HG03520 (cell line): ENCODE measurements at regions not wholly inside any gene's neighbourhood (a gene's known extent, or its start where the extent isn't known, plus 50 kb on each side); places are given as distances from the start of the nearest gene placed in this dataset.

Source experiments
- ATAC-seq: cut with Tn5 transposase; IDR thresholded peaks from one replicate; pipeline ENCODE4 v1.9.1; 2021; ENCODE audit warnings: mild to moderate bottlenecking, moderate library complexity; ENCODE audit not compliant: unreplicated experiment

DNA sequence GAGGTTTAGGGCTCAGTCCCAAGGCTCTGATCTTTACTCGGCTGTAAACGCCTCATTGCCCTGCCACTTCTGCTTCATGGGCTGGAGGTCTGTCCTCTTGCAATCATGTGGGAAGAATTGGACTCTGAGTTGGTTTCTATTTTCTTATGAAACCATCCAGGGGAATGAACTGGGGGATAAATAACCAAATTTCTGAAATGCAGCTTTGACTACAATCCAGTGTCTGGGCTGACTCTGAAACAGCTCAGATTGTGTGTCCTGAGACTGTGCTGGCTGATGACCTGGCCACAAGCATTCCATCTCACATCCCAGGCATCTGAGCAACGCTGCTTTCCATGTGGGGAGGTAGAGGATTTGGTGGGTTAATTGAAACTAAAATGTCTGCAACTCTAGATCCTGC lies 71.0 kb upstream of the GALNT15 start:
- no peak for ATAC-seq

GRCh38 chr3:16104156-16104555 lies 70.3 kb upstream of the GALNT15 start:
- no peak for ATAC-seq

DNA sequence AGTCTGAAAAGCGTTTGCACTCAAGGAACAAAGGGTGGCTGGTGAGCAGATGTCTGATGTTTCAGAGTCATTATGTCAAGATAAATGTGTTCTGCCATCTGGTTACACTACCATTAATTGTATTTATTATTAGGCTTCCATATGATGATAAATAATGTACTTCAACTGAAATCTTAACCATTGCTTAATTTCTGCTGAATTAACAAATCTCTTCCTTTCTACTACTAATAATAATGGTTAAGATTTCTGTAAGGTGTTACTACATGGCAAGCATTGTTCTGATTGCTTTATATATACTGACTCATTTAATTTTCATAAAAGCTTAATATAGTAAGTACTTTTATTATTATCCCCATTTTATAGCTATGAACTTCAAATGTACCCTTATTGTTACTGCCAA lies 68.4 kb upstream of the GALNT15 start:
- ATAC-seq, result no peak

DNA sequence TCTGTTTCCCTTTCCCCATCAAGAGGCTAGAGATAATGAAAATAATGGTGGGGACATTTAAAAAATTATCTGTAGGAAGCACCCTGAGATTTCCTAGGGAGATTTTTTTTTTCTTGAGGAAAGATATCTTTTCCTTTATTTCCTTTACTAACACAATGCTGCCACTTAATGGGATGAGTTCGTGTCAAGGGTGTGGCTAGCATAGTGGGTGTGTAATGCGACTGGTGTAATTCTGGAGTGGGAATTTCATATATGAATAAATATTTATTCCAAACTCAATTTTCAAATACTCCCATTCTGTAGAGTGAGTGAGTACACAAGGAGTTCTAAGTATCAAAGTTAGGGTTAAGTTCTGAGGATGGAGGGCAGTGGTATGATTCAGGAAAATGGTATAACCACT lies 66.1 kb upstream of the GALNT15 start:
- ATAC-seq, result no peak

DNA sequence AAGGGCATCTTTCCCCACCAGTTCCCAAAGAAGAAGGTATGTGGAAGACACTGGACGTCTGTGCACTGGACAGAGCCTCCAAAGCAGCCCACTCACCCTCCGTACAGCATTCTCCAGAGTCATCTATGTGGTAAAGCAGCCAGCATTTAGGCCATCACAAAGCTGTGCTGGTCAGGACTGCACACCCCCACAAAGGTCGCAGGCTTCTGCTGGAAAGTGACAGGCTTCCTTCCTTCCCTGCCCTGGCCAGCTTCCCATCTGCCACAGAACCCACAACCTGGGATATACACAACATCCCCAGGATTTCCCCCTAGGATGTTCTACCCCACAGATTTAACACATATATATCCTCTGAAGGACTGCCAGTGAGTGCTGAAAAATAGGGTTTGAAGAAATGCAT lies 64.6 kb upstream of the GALNT15 start:
- ATAC-seq, result no peak

- no peak for ATAC-seq
Measured at GRCh38 chr3:16112910-16113504, 61.5 kb upstream of the GALNT15 start.

GRCh38 chr3:16113704-16114103 lies 60.8 kb upstream of the GALNT15 start:
- no peak for ATAC-seq

GRCh38 chr3:16114429-16114828 lies 60.1 kb upstream of the GALNT15 start:
- ATAC-seq, result no peak

GRCh38 chr3:16114930-16115329 lies 59.5 kb upstream of the GALNT15 start:
- ATAC-seq, result no peak

GRCh38 chr3:16118396-16118795 lies 56.1 kb upstream of the GALNT15 start:
- no peak for ATAC-seq

DNA sequence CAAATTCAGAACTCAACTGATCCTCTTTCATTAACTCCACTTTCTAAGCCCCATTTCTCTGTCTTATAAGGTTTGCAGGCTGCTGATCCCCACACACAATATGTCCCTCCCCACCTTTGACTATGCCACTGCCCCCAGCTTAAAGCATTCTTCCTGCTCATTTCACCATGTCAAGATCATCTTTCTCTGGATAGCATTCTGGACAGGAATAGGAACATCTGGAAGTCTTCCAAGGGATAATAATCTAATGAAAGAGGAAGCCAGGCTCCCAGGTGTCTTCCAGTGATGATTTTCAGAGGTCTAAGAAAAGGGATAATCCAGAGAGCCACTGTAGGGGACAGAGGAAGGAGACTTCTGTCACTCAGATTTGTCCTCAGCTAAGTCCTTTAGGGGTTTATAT lies 54.6 kb upstream of the GALNT15 start:
- ATAC-seq, result no peak

DNA sequence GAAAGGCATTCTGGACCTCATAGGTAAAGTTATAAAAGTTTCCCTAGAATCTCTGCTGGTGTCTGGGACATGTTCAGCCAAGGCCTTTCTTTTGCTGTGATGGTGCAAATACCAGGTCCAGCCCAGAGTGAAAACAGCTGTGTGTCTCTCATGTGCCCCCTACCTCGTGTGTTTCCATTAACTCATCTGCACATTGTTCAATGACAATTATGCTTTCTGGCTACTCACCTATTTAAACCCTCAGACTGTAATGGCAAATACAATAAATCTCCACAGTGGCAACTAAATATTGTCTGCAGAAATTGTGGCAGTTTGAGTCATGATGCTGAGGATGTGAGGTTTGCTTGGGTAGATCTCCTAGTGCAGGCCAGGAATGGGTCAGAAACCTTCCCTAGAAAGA lies 53.1 kb upstream of the GALNT15 start:
- ATAC-seq, result no peak

DNA sequence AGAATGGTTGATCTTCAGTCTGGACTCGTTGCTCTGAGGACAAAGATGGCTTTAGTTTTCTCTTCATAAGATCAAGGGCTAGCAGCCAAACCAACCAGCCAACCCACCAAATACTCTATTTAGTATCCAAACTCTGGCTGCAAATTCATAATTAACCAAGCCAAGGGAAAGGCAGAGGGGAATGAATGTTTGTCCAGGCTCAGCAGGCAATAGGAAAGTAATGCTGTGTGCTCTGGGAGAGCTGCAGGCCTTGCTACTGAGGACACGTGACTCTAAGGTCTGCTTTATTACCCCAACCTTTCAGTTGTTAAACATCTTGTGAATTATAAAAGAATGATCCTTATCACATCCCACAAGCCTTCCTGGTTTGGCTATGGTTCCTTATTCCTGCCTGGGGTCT lies 52.3 kb upstream of the GALNT15 start:
- ATAC-seq, result no peak

GRCh38 chr3:16122661-16123060 lies 51.8 kb upstream of the GALNT15 start:
- no peak for ATAC-seq

- ATAC-seq, result no peak
Measured at GRCh38 chr3:16124636-16125035, 49.8 kb upstream of the GALNT15 start.
